HG02623 (cell line): ENCODE measurements at regions not wholly inside any gene's neighbourhood (a gene's known extent, or its start where the extent isn't known, plus 50 kb on each side); places are given as distances from the start of the nearest gene placed in this dataset.

Experiments
- ATAC-seq: cut with Tn5 transposase; IDR thresholded peaks from one replicate; pipeline ENCODE4 v1.9.1; 2021; ENCODE audit warnings: moderate library complexity; ENCODE audit not compliant: unreplicated experiment

DNA sequence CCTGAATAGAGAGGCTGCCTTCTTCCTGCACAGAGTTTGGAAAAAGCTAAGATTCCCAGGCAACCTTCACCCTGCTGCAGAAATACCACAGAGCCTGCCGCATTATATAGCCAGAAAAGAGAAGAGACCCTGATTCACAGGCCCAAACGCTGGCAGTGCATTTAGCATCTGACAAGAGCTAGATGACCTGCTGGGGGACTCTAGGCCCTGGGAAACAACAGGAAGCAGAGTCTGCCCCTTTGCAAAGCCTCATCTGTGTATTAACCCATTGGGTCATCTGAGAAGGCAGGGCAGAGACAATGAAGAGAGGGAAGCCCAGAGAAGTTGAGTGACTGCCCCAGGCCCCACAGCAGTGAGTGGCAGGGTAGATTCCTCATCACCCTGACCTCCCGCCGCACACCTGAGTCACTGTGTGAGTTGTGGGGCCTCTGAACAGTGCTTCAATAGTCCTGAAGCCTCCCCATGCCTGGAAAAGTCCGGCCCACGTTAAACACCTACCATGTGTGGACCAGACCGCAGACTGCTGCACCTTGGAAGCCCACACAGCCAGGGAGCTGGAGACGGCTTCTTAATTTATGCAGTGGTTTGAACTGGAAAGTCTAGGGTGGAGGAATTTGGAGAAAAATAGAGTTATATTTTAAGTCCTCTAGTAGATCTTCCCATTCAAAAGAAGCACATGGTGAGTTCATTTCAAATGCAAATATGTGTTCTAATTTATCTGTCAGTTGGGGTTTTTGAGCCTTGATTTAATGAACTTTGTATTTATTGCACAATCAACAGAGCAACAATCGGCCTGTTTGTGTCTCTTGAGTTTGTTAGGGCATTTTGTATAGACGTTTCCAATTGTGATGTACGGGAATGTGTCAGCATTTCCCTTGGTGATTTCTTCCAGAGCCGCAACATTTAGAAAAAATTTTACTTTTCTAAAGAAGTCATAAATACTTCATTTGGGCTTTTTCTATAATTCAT is 80.4 kb upstream of the GPR26 start:
- ATAC-seq, result no peak

DNA sequence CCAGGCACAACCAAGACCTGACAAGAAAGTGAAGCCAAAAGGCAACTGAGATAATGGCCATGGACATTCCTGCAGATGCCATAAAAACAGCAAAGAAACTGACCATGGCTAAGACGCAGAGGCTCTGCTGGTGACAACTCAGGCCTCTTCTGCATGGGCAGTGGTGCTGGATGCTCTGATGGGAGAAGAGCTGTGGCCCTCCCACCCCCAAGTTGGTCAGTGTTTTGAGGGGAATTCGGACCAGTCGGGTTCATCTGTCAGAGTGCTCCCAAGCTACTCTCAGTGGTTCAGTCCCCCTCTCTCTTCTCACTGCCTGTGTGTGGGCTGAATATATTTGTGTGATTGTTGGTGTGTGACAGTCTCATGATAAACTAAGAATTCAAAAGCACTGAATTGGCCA is 79.0 kb upstream of the GPR26 start:
- ATAC-seq, result no peak

DNA sequence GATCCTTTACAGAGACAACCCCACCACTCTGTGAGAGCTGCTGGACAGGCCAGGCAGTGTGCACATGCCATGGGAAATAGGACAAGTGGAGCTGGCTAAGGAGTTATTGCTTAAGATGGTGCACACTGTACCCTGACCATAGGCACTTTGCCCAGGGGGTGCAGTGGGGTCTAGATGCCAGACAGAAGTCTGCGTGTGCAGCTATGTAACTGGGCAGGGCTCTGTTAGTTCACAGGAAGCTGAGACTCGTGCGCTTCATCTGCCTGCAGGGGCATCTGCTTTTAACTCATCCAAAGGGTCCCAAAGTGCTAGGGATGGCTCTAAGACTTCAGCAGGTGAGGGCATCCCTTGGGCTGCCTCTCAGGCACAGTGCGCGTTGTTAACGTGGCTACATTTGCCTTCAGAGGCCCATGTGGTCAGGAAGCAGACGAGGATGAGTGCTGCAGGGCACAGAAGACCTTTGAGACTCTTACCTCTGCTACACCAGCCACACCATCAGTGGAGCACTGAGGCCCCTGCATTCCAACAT is 77.7 kb upstream of the GPR26 start:
- no peak for ATAC-seq

DNA sequence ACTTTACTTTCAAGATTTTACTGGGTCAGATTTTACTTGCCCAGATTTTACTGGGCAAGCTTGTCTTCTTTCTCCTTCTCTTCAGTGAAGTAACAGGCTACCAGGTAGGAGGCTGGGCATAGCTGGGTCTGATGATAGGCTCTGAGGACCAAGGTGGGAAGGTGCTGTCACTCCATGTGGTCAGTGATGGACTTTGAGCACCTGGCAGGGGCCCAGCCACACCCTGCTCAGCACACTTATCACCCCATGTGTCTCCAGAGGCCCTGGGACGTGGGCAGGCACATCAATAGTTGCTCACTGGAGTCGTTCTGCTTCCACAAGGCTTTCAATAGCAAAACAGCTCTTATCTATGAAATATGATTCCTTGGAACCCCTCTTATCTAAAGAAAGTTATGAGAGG is 70.5 kb upstream of the GPR26 start:
- no peak for ATAC-seq

DNA sequence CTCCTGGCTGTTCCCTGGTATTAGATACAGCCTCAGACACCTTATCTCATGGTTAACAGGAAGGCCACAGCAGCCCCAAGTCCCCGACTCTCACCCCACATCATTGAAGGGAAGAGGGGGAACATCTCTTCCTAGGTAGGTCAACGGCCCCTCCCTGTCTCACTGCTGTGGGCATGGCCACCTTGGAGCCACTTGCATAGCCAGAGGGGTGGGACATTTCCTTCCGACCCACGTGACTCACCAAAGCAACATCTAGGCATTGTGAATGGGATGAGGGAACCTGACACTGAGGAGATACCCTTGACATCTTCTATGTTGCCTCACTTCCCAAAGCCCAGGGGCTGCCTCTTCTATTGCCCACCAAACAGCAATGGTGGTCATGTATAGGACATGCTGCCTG is 68.5 kb upstream of the GPR26 start:
- ATAC-seq, result no peak

DNA sequence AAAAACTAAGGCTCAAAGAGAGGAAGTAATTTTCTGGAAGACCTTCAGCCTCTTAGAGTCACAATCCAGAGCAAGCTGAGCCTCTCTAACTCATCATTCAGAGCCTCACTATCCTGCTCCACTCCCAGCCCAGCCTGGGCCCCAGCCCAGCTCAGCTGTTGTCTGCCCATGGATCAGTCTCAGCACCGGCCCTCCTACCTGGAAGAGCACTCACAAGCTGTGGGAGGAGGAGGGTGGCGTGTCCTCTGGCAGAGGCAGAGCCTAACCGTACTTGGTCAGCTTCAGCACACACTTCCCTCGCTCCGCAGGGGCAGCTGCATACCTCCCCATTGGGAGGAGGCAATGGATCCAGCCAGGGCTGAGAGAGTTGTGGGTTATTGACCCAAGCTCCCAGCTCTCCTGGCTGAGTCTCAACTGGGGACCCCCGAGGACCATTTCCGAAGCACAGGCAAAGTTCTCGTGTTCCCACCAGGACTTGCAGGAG is 66.7 kb upstream of the GPR26 start:
- no peak for ATAC-seq

DNA sequence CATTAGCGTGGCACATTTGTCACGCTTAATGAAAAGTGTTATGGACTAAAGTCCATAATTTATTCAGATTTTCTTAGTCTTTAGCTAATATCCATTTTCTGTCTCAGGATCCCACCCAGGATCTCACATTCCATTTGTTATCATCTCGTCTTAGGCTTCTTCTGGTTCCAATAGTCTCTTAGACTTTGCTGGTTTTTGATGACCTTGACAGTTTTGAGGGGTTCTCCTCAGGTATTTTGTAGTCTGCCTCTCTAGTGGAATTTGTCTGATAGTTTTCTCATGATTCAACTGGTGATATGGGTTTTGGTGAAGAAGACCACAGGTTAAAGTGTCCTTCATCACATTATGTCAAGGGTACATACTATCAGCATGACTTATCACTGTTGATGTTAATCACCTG is 66.0 kb upstream of the GPR26 start:
- no peak for ATAC-seq

DNA sequence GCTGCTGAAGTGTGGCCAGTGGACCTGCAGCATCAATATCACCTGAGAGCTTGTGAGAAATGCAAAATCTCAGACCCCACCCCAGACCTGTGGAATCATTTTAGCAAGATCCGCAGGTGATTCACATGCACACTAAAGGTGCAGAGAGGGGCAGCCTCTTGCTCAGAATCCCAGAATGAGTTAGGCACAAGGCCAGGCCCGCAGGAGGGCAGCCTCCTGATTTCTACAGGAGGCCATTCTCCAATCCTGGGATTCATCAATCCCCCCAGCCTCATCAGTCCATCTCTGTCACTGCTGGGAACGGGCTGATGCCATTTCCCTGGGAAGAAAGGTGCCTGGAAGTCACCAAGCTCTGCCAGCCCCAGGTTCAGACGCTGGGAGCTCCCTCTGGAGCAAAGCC is 63.0 kb upstream of the GPR26 start:
- no peak for ATAC-seq

DNA sequence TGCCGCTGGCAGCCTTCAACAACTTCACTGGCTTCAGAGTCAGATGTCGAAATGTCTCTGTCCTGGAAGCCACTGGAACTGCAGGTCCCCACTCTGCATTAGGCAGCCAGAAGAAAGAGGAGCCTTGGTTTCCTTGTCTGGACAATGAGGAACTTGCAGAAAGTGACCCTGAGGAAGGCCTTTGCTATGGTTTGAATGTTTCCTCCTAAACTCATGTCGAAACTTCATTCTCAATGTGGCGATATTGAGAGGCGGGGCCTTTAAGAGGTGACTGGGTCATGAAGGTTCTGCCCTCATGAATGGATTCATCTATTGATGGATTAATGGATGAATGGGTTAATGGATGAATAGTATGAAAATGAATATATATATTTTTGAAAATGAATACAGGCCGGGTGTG is 61.6 kb upstream of the GPR26 start:
- ATAC-seq, result no peak

DNA sequence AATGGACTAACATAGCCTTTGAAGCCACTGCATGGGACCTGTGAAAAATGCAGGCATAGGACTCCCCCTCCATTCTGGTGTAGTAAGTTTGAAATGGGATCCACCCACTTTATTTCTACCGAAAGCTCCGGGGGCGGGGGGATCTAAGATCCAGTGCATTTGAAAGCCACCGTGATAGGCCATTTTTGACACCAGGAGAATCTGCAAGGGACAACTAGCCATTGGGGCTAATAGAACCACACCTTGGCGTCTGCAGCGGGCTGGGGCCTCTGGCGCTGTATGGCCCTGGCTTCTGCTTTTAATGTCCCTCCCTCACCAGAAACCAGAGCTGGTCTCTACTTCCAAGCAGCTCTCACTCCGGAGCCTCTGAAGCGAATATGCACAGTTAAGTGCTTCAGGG is 60.1 kb upstream of the GPR26 start:
- no peak for ATAC-seq

DNA sequence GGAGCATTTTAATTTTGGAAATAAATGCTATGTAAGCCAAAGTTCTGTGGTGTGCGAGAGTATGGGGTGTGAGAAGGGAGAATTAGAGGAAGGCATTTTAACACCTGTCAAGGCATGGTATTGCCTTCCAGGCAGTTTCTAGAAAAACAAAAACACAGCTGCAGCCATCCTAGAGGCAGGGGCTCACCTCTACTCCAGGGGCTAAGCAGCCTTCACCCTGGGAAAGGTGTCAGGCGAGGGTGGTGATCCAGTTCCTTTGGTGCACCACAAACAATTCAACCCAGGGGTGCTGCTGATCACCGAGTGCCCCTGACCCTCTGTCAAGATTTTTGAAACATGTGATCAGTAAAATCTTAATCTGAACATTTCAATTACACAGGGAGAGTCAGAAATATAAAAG is 59.2 kb upstream of the GPR26 start:
- no peak for ATAC-seq

DNA sequence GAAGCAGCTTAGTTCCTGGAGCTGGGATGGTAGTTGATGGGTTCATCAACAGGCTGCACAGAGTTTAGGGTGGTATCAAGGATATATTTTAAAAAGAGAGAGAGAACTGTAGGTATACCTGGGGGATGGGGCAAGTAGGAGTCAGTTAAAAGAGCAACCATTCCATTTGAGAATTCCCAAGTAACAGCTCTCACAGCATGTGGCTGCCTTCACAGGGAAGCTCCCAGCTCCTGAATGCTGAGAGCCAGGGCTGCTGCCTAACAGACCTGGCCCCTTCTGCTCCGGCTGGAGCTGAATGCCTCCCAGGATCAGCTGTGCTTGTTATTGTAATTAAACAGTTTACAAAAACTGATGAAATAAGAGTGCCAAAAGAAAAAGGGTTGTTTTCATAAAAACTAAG is 58.8 kb upstream of the GPR26 start:
- ATAC-seq, result no peak

DNA sequence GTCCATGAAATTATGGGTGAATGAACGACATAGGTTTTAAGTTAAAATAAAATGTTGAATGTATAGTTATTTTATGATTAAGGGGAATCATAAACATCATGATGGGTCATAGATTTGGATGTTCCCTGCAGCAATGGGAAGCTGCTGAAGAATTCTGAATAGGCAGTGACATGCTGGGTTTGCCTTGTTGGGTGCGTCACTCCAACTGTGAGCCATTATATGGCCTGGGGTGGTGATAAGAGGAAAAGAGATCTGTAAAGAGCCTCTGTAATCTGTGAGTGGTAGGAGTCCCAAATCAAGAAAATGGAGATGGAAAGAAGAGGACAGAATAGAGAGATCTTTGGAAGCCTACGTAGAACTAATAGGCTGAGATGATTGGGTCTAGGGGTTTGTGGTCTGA is 58.1 kb upstream of the GPR26 start:
- no peak for ATAC-seq

DNA sequence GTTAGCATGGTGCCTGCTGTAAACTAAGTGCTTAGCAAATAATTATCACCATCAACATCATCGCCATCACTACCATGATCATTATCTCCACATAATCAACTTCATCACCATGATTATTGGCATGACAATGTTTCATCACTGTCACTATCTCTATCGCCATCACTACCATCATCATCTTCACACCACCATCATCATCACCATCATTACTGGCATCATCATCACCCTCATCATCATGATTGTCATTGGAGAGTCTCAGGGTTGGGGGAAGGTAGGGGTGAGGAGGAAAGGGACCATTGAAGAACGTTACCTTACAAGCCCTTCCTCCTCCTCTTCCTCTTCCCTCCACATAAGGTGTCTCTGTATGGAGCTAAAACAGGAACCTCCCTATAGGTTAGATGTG is 54.9 kb upstream of the GPR26 start:
- ATAC-seq, result no peak

DNA sequence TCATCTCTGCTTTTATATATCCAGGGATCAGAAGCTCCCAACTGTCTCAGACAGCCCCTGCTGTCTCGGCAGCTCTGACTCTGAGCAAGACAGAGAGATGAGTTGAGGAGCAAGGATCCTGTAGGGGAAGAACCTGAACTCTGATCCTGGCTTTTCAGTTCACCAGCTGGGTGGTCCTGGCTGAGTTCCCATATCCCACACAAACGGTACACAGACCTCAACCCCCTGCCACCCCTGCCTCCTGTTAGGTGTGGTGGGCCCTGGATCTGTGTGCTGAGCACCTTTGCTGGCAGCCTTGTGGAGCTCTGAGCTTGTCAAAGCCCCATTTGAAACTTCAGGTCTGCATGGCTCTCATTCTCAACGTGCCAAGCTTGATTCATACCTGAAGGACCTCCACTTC is 54.3 kb upstream of the GPR26 start:
- ATAC-seq, result no peak

DNA sequence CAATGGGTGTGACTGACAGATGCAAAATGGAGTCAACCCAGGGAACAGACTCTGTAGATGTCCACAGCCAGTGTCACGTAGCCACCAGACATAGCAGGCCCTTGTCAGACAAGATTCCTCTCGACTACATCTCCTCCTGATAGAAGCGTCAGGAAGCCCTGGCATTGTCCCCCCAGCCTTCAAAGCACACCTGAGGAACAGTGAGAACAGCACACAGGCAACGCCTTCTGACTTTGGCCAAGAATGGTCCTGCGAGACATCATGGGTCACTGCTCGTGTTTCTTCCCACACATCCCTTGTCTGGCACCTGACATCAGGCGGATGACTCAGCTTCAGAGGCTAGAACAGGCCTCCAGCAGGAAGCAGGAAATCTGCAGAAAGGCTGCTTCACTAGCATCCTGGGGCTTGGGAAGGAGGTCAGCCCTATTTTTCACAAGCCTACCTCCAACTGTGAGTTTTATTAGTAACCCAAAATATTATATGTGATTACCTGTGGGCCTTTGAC is 52.8 kb upstream of the GPR26 start:
- ATAC-seq, result no peak

DNA sequence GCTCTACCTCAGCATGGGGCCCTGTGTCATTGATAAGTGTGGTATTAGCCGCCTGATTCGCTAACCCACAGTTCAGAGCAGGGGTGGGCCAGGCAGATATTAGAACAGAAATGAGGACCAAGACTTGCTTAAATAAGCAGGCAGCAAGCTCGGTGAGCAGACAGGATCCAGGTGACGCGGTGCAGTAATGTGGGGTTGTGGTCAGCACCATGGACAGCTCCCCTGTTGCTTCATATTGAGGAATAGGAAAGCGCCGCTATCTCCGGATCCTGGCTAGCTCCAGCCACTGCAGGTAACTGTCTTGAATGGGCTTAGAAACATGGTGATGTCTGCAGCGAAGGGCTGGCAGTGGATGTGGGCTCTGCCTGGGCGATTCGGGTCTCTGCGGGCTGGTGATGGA is 51.3 kb upstream of the GPR26 start:
- ATAC-seq, result no peak
